ENCODE measurements at regions not wholly inside any gene's neighbourhood (a gene's known extent, or its start where the extent isn't known, plus 50 kb on each side); places are given as distances from the start of the nearest gene placed in this dataset.

DNA sequence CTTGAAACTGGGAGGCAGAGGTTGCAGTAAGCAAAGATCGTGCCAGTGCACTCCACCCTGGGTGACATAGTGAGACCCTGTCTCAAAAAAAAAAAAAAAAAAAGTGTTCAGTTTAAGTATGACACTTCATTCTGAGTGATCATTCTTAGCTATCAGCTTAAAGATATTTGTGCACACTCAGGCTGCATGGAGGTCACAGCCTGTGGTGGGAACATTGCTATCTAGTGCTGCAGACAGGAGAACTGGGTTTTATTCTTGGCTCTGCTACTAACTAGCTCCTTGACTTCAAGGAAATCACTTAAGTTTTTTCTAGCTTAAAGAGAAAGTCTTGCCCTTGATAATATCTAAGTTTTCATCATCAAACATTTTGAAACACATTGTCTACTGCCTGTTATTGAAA, 391.3 kb upstream of the CDH7 start:
- no peaks in the 10 kb centered on the region for H3K9me3 ChIP-seq (replicated peaks; ENCODE audit: control insufficient read depth, insufficient read depth, low read depth, low read length)
- H3K4me2 ChIP-seq (ENCODE audit: insufficient read depth, low read length): no peak overlapping the region
- FAIRE-seq (no peak), DNase-seq (ENCODE audit: extremely low read depth in 1 of 4, low spot score in 3 of 4) (no peak), ATAC-seq (no peak)
- POLR2A ChIA-PET: no interaction called here
- H3K9me1 ChIP-seq (ENCODE audit: control insufficient read depth, insufficient read depth, low read length): no peaks in the 10 kb centered on the region
- no peaks in the 10 kb centered on the region for H3K4me1 ChIP-seq (replicated peaks in 1 of 2; ENCODE audit: control insufficient read depth in 2 of 2, insufficient read depth in 2 of 2, low read length in 2 of 2)
- H4K20me1 ChIP-seq (replicated peaks; ENCODE audit: control insufficient read depth, insufficient read depth, low read length): no peaks in the 10 kb centered on the region
- no TSS peak for BruUV-seq (replicated peaks)
- no CpG with 5 or more reads among the region's 1 CpG for WGBS (ENCODE audit: insufficient coverage, low coverage, missing lambda C conversion rate)
- CTCF ChIA-PET (ENCODE audit: low intra/inter-chr PET ratio): no interaction called here
- in situ Hi-C loops (cut with MboI): no loop called here
- H3K4me3 ChIP-seq: no peak overlapping the region
- H3K27ac ChIP-seq (ENCODE audit: extremely low read depth, low read depth, low read length): no peak overlapping the region
- intact Hi-C loops (cut with micrococcal nuclease): no loop called here
- H3K27me3 ChIP-seq (ENCODE audit: control insufficient read depth in 2 of 2, insufficient read depth in 2 of 2, low read length in 2 of 2): no peaks in the 10 kb centered on the region
- no peak for TF ChIP-seq TAF15 (IDR thresholded peaks at IDR 0.05; ENCODE audit: low read depth, low read length)
- TF ChIP-seq ZFP1 (CRISPR knock-in tag; IDR thresholded peaks at IDR 0.05): no peak
- no peak for TF ChIP-seq ZNF175 (CRISPR knock-in tag; IDR thresholded peaks at IDR 0.05; ENCODE audit: low read depth)
- TF ChIP-seq ZNF766 (CRISPR knock-in tag; conservative IDR thresholded peaks at IDR 0.05): no peak
- no peak for TF ChIP-seq PHF21A (IDR thresholded peaks at IDR 0.05; ENCODE audit: borderline replicate concordance, low read depth)
- no peak for TF ChIP-seq SMAD4 (CRISPR knock-in tag; conservative IDR thresholded peaks at IDR 0.05)
- TF ChIP-seq, protein P1, sequence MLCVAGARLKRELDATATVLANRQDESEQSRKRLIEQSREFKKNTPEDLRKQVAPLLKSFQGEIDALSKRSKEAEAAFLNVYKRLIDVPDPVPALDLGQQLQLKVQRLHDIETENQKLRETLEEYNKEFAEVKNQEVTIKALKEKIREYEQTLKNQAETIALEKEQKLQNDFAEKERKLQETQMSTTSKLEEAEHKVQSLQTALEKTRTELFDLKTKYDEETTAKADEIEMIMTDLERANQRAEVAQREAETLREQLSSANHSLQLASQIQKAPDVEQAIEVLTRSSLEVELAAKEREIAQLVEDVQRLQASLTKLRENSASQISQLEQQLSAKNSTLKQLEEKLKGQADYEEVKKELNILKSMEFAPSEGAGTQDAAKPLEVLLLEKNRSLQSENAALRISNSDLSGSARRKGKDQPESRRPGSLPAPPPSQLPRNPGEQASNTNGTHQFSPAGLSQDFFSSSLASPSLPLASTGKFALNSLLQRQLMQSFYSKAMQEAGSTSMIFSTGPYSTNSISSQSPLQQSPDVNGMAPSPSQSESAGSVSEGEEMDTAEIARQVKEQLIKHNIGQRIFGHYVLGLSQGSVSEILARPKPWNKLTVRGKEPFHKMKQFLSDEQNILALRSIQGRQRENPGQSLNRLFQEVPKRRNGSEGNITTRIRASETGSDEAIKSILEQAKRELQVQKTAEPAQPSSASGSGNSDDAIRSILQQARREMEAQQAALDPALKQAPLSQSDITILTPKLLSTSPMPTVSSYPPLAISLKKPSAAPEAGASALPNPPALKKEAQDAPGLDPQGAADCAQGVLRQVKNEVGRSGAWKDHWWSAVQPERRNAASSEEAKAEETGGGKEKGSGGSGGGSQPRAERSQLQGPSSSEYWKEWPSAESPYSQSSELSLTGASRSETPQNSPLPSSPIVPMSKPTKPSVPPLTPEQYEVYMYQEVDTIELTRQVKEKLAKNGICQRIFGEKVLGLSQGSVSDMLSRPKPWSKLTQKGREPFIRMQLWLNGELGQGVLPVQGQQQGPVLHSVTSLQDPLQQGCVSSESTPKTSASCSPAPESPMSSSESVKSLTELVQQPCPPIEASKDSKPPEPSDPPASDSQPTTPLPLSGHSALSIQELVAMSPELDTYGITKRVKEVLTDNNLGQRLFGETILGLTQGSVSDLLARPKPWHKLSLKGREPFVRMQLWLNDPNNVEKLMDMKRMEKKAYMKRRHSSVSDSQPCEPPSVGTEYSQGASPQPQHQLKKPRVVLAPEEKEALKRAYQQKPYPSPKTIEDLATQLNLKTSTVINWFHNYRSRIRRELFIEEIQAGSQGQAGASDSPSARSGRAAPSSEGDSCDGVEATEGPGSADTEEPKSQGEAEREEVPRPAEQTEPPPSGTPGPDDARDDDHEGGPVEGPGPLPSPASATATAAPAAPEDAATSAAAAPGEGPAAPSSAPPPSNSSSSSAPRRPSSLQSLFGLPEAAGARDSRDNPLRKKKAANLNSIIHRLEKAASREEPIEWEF (CRISPR knock-in tag; IDR thresholded peaks at IDR 0.05): no peak
- TF ChIP-seq, protein P2, sequence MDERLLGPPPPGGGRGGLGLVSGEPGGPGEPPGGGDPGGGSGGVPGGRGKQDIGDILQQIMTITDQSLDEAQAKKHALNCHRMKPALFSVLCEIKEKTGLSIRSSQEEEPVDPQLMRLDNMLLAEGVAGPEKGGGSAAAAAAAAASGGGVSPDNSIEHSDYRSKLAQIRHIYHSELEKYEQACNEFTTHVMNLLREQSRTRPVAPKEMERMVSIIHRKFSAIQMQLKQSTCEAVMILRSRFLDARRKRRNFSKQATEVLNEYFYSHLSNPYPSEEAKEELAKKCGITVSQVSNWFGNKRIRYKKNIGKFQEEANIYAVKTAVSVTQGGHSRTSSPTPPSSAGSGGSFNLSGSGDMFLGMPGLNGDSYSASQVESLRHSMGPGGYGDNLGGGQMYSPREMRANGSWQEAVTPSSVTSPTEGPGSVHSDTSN (CRISPR knock-in tag; IDR thresholded peaks at IDR 0.05; ENCODE audit: low read depth): no peak
- TF ChIP-seq, protein P2 (tag; conservative IDR thresholded peaks at IDR 0.05; ENCODE audit: low read depth): no peak
- no peak for TF ChIP-seq DPF2 (IDR thresholded peaks at IDR 0.05)
- no peaks in the 10 kb centered on the region for H3K36me3 ChIP-seq (ENCODE audit: control insufficient read depth, insufficient read depth, low read length)
- H3K9ac ChIP-seq (ENCODE audit: insufficient read depth in 1 of 2, low read depth in 2 of 2, low read length in 2 of 2): no peak overlapping the region
- H3K79me2 ChIP-seq (ENCODE audit: control insufficient read depth, insufficient read depth, low read length): no peaks in the 10 kb centered on the region
- H2AFZ ChIP-seq (ENCODE audit: low read depth, low read length): no peak overlapping the region

Data from K562 (cell line).